Activated CD4-positive, alpha-beta memory T cell treated with anti-CD3 and anti-CD28 coated beads for 36 hours (primary cell): ENCODE measurements at regions not wholly inside any gene's neighbourhood (a gene's known extent, or its start where the extent isn't known, plus 50 kb on each side); places are given as distances from the start of the nearest gene placed in this dataset.

Experiments
- CTCF ChIA-PET: fragments of 350-600 bp; sonication (Branson Sonifier 250); formaldehyde crosslinking; loops from one replicate; lab custom pipeline; 2021; ENCODE audit warnings: antibody characterized with exemption, inconsistent platforms; lab: Charles Lee
- POLR2A ChIA-PET: fragments of 350-600 bp; sonication (Branson Sonifier 250); formaldehyde crosslinking; loops from one replicate; lab custom pipeline; 2021; ENCODE audit warnings: antibody characterized with exemption; lab: Charles Lee
- DNase-seq: peaks from one replicate; pipeline ENCODE4 v3.0.0-alpha.2; 2020
- H3K27ac Mint-ChIP-seq: one replicate; pipeline ENCODE4 v1.8.0; 2021; ENCODE audit warnings: mixed read lengths
- H3K27me3 Mint-ChIP-seq: one replicate; pipeline ENCODE4 v1.8.0; 2021; ENCODE audit warnings: mixed read lengths
- H3K36me3 Mint-ChIP-seq: one replicate; pipeline ENCODE4 v1.8.0; 2021; ENCODE audit warnings: mixed read lengths
- H3K4me1 Mint-ChIP-seq: one replicate; pipeline ENCODE4 v1.8.0; 2021; ENCODE audit warnings: low read depth, mixed read lengths
- H3K4me3 Mint-ChIP-seq: one replicate; pipeline ENCODE4 v1.8.0; 2021; ENCODE audit warnings: mild to moderate bottlenecking, mixed read lengths
- H3K9me3 Mint-ChIP-seq: one replicate; pipeline ENCODE4 v1.8.0; 2021; ENCODE audit warnings: mixed read lengths
- intact Hi-C: fragments of 100-400 bp; cut with micrococcal nuclease; formaldehyde crosslinking; loops from one replicate; pipeline ENCODE4 v1.15.1; 2023

DNA sequence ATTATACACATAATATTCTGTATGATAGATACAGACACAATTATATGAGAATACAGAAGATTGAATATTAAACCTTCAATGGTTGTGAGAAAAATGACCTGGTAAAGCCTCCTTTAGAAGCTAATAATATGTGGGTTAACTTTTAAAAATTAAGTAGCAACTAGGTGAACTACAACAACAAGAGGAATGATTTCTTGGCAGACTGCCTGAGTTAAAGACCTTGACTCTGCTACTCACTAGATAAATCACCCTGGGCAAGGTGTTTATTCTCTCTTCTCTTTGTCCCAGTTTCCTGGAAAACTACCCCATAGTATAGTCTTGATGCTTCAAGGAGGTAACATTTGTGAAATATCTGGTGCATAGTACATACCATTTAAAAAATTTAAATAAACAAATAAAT, 519.6 kb upstream of the TENM4 start:
- CTCF ChIA-PET, result no interaction called here
- no peak for DNase-seq
- POLR2A ChIA-PET, result no interaction called here
- Mint-ChIP-seq H3K4me3 (no peak overlapping the region), H3K27me3 (no peaks in the 10 kb centered on the region), H3K27ac (no peak overlapping the region), H3K9me3 (peaks cover 23% of the 10 kb centered on the region), H3K36me3 (no peaks in the 10 kb centered on the region), H3K4me1 (no peaks in the 10 kb centered on the region)
- intact Hi-C loops, result no loop called here

DNA sequence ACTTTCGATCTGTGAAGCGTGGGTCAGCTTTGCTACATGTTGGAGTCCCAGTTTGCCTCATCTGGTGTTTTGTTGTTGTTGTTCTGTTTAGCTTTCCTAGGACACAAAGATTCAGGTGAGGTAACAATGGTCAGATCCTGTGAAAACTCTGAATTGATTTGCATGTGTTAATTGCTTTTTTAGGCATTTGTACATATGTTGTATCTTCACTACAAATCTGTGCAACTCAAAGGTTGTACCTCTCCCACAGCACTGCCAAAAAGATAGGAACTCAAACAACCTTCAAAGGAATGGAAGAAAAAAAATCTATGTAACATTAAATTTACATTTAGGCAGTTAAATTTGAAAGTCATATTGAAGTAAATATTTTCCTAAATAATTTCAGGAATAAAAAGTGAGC, 518.5 kb upstream of the TENM4 start:
- ChIA-PET CTCF (no interaction called here), POLR2A (no interaction called here)
- H3K4me3 Mint-ChIP-seq, result no peak overlapping the region
- no peaks in the 10 kb centered on the region for H3K36me3 Mint-ChIP-seq
- H3K27me3 Mint-ChIP-seq, result no peaks in the 10 kb centered on the region
- DNase-seq, result no peak
- intact Hi-C loops, result no loop called here
- peaks cover 23% of the 10 kb centered on the region for H3K9me3 Mint-ChIP-seq
- H3K27ac Mint-ChIP-seq, result no peak overlapping the region
- no peaks in the 10 kb centered on the region for H3K4me1 Mint-ChIP-seq

DNA sequence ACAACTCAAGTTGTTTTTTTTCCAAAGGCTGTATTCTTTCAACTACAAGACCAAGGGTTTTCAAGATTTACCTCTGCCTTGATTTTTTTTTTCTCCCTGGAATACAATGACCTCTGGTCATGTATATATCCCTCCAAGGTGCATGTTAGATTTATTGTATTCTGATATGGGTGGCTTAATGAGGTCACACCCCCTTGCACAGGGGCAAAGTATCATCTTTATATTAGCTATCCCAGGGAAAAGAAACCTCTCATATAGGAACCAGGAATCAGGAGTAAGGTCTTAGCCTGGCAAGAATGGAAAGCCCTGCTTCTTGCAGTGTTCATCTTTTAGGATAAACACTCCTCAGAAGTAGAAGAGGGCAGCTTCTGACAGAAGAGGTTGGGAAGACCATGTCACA, 516.9 kb upstream of the TENM4 start:
- ChIA-PET CTCF (no interaction called here), POLR2A (no interaction called here)
- H3K36me3 Mint-ChIP-seq, result no peaks in the 10 kb centered on the region
- intact Hi-C loops, result no loop called here
- no peak overlapping the region for H3K4me3 Mint-ChIP-seq
- peaks cover 23% of the 10 kb centered on the region for H3K9me3 Mint-ChIP-seq
- no peaks in the 10 kb centered on the region for H3K27me3 Mint-ChIP-seq
- no peak for DNase-seq
- no peak overlapping the region for H3K27ac Mint-ChIP-seq
- no peaks in the 10 kb centered on the region for H3K4me1 Mint-ChIP-seq

DNA sequence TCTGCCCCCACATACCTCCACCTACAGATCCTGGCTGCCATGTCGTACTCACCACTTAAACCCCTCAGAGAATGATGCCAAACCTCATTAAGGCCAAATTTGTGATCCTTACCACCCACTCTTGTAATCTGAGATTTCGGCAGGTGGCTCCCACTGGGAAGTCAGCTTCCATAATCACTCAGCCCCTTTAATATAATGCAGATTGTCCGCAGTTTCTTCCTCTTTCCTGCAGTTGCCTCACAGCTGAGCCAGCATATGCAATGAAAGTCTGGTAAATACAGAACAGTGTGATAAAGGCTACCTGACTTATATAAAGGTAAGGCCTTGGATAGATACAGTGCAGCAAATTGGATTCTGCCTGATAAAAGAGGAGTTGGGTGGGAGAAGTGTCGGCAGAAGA, 515.2 kb upstream of the TENM4 start:
- H3K4me1 Mint-ChIP-seq, result no peaks in the 10 kb centered on the region
- intact Hi-C loops, result no loop called here
- no peak overlapping the region for H3K4me3 Mint-ChIP-seq
- peaks cover 23% of the 10 kb centered on the region for H3K9me3 Mint-ChIP-seq
- no peaks in the 10 kb centered on the region for H3K27me3 Mint-ChIP-seq
- DNase-seq, result no peak
- CTCF ChIA-PET, result no interaction called here
- no peak overlapping the region for H3K27ac Mint-ChIP-seq
- POLR2A ChIA-PET, result no interaction called here
- no peaks in the 10 kb centered on the region for H3K36me3 Mint-ChIP-seq

- peaks cover 9% of the 10 kb centered on the region for H3K9me3 Mint-ChIP-seq
- intact Hi-C loops, result no loop called here
- DNase-seq, result no peak
- CTCF ChIA-PET, result no interaction called here
- H3K27me3 Mint-ChIP-seq, result no peaks in the 10 kb centered on the region
- H3K27ac Mint-ChIP-seq, result no peak overlapping the region
- H3K36me3 Mint-ChIP-seq, result no peaks in the 10 kb centered on the region
- POLR2A ChIA-PET, result no interaction called here
- H3K4me3 Mint-ChIP-seq, result no peak overlapping the region
- H3K4me1 Mint-ChIP-seq, result no peaks in the 10 kb centered on the region
These were observed 512.8 kb upstream of the TENM4 start for GRCh38 chr11:79953629-79954028.

DNA sequence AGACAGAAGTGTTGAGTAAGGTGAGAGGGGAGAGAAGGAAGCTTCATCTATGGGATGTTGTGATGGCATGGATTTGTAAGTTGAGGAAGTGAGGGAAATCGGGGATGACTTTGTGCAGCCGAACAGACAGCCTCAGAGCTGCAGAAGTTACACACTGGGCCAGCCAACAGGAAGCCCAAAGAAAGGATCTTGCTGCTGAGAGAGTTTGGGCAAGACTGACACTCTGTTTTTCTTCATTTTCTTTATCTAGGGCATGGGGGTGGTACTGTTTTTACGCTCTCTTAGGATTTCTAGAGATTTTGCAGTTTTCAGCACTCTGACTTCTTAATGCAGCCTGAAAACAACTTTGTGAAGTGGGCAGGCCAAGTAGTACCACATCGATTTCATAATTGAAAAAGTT, 509.9 kb upstream of the TENM4 start:
- Mint-ChIP-seq H3K27ac (no peak overlapping the region), H3K4me1 (no peaks in the 10 kb centered on the region), H3K9me3 (peaks cover 2% of the 10 kb centered on the region), H3K27me3 (no peaks in the 10 kb centered on the region), H3K4me3 (no peak overlapping the region), H3K36me3 (no peaks in the 10 kb centered on the region)
- CTCF ChIA-PET, result no interaction called here
- DNase-seq, result no peak
- intact Hi-C loops, result no loop called here
- POLR2A ChIA-PET, result no interaction called here

DNA sequence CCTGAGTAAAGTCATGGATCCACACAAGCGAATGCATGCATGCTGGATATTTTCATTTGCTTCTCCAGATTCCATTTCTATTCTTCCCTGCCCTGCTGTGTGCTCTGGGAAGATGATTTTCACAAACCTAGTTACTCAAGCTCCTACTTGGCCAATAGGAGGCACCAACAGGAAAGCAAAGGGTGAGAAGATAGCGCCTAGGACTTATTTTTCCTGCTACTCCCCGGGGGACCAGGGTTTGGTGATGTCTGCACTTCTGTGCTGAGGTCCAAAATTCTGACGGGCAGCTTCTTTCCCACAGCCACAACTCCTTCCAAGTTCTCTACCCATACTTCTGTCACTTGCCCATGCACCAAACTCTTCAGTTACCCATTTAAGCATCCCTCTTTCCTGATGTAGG, 509.3 kb upstream of the TENM4 start:
- H3K36me3 Mint-ChIP-seq, result no peaks in the 10 kb centered on the region
- ChIA-PET POLR2A (no interaction called here), CTCF (no interaction called here)
- intact Hi-C loops, result no loop called here
- H3K27ac Mint-ChIP-seq, result no peak overlapping the region
- no peaks in the 10 kb centered on the region for H3K27me3 Mint-ChIP-seq
- H3K4me3 Mint-ChIP-seq, result no peak overlapping the region
- DNase-seq, result no peak
- peaks cover 2% of the 10 kb centered on the region for H3K9me3 Mint-ChIP-seq
- no peaks in the 10 kb centered on the region for H3K4me1 Mint-ChIP-seq

GRCh38 chr11:79949574-79949973, 508.7 kb upstream of the TENM4 start:
- intact Hi-C loops, result no loop called here
- no peaks in the 10 kb centered on the region for H3K36me3 Mint-ChIP-seq
- no peak for DNase-seq
- POLR2A ChIA-PET, result no interaction called here
- H3K9me3 Mint-ChIP-seq, result peaks cover 2% of the 10 kb centered on the region
- CTCF ChIA-PET, result no interaction called here
- no peaks in the 10 kb centered on the region for H3K27me3 Mint-ChIP-seq
- no peak overlapping the region for H3K4me3 Mint-ChIP-seq
- H3K4me1 Mint-ChIP-seq, result no peaks in the 10 kb centered on the region
- no peak overlapping the region for H3K27ac Mint-ChIP-seq

GRCh38 chr11:79942646-79943045, 501.8 kb upstream of the TENM4 start:
- Mint-ChIP-seq H3K9me3 (no peaks in the 10 kb centered on the region), H3K4me1 (no peaks in the 10 kb centered on the region), H3K27me3 (no peaks in the 10 kb centered on the region), H3K4me3 (no peak overlapping the region), H3K36me3 (no peaks in the 10 kb centered on the region), H3K27ac (no peak overlapping the region)
- POLR2A ChIA-PET, result no interaction called here
- CTCF ChIA-PET, result no interaction called here
- DNase-seq, result no peak
- intact Hi-C loops, result no loop called here

DNA sequence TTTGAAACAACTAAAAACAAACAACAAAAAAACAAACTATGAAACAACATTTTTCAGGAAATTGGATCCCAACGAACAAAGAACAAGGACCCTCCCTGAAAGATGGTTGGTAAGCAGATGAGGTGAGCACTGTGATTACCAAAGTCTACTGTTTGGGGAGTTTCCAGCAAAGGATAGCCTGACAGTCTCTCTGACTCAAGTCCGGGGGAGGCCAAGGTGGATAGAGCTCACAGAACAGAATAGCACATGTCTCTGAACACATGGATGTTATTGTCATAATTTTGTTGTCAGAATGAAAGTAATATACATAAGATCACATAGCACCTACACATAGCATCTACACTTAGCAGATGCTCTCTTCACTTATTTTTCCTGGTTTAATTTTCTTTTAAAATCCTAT, 501.3 kb upstream of the TENM4 start:
- DNase-seq, result no peak
- Mint-ChIP-seq H3K27ac (no peak overlapping the region), H3K4me3 (no peak overlapping the region), H3K4me1 (no peaks in the 10 kb centered on the region), H3K27me3 (no peaks in the 10 kb centered on the region), H3K36me3 (no peaks in the 10 kb centered on the region), H3K9me3 (no peaks in the 10 kb centered on the region)
- intact Hi-C loops, result no loop called here
- ChIA-PET CTCF (no interaction called here), POLR2A (no interaction called here)

- ChIA-PET POLR2A (no interaction called here), CTCF (no interaction called here)
- H3K27ac Mint-ChIP-seq, result no peak overlapping the region
- no peak for DNase-seq
- no peaks in the 10 kb centered on the region for H3K27me3 Mint-ChIP-seq
- peaks cover 3% of the 10 kb centered on the region for H3K9me3 Mint-ChIP-seq
- no peak overlapping the region for H3K4me3 Mint-ChIP-seq
- no peaks in the 10 kb centered on the region for H3K4me1 Mint-ChIP-seq
- H3K36me3 Mint-ChIP-seq, result no peaks in the 10 kb centered on the region
- intact Hi-C loops, result no loop called here
These were observed 500.3 kb upstream of the TENM4 start for GRCh38 chr11:79940974-79941735.

GRCh38 chr11:79940165-79940564, 499.3 kb upstream of the TENM4 start:
- DNase-seq, result no peak
- Mint-ChIP-seq H3K9me3 (peaks cover 8% of the 10 kb centered on the region), H3K27ac (no peak overlapping the region), H3K4me3 (no peak overlapping the region), H3K4me1 (no peaks in the 10 kb centered on the region), H3K27me3 (no peaks in the 10 kb centered on the region), H3K36me3 (no peaks in the 10 kb centered on the region)
- ChIA-PET CTCF (no interaction called here), POLR2A (no interaction called here)
- intact Hi-C loops, result no loop called here

DNA sequence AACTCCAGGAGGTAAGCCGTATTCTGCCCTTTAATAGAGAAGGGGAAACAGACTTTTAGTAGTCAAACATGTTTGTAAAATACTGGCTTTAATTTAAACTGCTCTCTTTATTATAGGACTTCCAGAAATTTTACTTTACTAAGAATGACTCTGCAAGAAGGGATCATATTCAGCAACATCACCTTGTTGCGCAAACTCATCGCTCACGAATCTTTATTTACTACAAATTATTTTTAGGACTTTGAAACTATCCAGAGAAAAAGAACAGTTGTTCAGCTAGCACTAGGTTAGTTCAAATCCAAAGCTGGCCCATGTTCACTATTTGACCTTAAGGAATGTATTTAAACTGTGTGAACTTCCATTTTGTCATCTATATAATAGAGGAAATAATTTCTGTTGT, 498.3 kb upstream of the TENM4 start:
- Mint-ChIP-seq H3K9me3 (peaks cover 11% of the 10 kb centered on the region), H3K27me3 (no peaks in the 10 kb centered on the region), H3K36me3 (no peaks in the 10 kb centered on the region), H3K4me3 (no peak overlapping the region), H3K27ac (no peak overlapping the region), H3K4me1 (no peaks in the 10 kb centered on the region)
- no peak for DNase-seq
- CTCF ChIA-PET, result no interaction called here
- POLR2A ChIA-PET, result no interaction called here
- intact Hi-C loops, result no loop called here
